GM20000 (cell line): ENCODE measurements at regions not wholly inside any gene's neighbourhood (a gene's known extent, or its start where the extent isn't known, plus 50 kb on each side); places are given as distances from the start of the nearest gene placed in this dataset.

Source experiments
- DNase-seq: peaks from one replicate; pipeline ENCODE4 v3.0.0; 2012; ENCODE audit warnings: low spot score
- CTCF ChIP-seq: IDR thresholded peaks from 2 replicates; pipeline ENCODE4 v1.5.1; 2012; ENCODE audit warnings: mild to moderate bottlenecking, control low read depth; ENCODE audit errors: extremely low read depth, missing control alignments

GRCh38 chr15:46120713-46121112, 485.9 kb downstream of the SQOR start:
- DNase-seq: no peak
- no peak for TF ChIP-seq CTCF

- no peak for TF ChIP-seq CTCF
Observed at GRCh38 chr15:46121441-46121840, 486.6 kb downstream of the SQOR start.

GRCh38 chr15:46126581-46126980, 491.8 kb downstream of the SQOR start:
- no peak for TF ChIP-seq CTCF
- no peak for DNase-seq

More at GRCh38 chr15:46121441-46121840, 486.6 kb downstream of the SQOR start:
- DNase-seq: no peak

GRCh38 chr15:46127361-46127874, 492.6 kb downstream of the SQOR start:
- no peak for DNase-seq
- no peak for TF ChIP-seq CTCF

GRCh38 chr15:46129145-46129544, 494.3 kb downstream of the SQOR start:
- no peak for TF ChIP-seq CTCF

GRCh38 chr15:46131876-46132275, 497.0 kb downstream of the SQOR start:
- no peak for DNase-seq
- no peak for TF ChIP-seq CTCF

More at GRCh38 chr15:46129145-46129544, 494.3 kb downstream of the SQOR start:
- DNase-seq: no peak

GRCh38 chr15:46137443-46137842, 502.6 kb downstream of the SQOR start:
- no peak for TF ChIP-seq CTCF
- no peak for DNase-seq

GRCh38 chr15:46146002-46146401, 511.2 kb downstream of the SQOR start:
- no peak for DNase-seq
- no peak for TF ChIP-seq CTCF
